GM12874 (cell line): ENCODE measurements at regions not wholly inside any gene's neighbourhood (a gene's known extent, or its start where the extent isn't known, plus 50 kb on each side); places are given as distances from the start of the nearest gene placed in this dataset.
A peak's percentile ranks its signal among the peaks of the same experiment; 100 is the strongest.

Source experiments
- TF ChIP-seq, protein P1 (sequence below): IDR thresholded peaks from 2 replicates; pipeline ENCODE4 v1.5.1; 2011; ENCODE audit warnings: low read depth, mild to moderate bottlenecking, control low read depth, low read length, moderate library complexity; ENCODE audit not compliant: insufficient read depth

- TF ChIP-seq, protein P1, sequence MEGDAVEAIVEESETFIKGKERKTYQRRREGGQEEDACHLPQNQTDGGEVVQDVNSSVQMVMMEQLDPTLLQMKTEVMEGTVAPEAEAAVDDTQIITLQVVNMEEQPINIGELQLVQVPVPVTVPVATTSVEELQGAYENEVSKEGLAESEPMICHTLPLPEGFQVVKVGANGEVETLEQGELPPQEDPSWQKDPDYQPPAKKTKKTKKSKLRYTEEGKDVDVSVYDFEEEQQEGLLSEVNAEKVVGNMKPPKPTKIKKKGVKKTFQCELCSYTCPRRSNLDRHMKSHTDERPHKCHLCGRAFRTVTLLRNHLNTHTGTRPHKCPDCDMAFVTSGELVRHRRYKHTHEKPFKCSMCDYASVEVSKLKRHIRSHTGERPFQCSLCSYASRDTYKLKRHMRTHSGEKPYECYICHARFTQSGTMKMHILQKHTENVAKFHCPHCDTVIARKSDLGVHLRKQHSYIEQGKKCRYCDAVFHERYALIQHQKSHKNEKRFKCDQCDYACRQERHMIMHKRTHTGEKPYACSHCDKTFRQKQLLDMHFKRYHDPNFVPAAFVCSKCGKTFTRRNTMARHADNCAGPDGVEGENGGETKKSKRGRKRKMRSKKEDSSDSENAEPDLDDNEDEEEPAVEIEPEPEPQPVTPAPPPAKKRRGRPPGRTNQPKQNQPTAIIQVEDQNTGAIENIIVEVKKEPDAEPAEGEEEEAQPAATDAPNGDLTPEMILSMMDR, result no peak
Measured at GRCh38 chr21:23951251-23951650, 1656.0 kb downstream of the MRPL39 start.

- TF ChIP-seq, protein P1, result no peak
Measured at GRCh38 chr21:23950344-23950743, 1656.9 kb downstream of the MRPL39 start.

DNA sequence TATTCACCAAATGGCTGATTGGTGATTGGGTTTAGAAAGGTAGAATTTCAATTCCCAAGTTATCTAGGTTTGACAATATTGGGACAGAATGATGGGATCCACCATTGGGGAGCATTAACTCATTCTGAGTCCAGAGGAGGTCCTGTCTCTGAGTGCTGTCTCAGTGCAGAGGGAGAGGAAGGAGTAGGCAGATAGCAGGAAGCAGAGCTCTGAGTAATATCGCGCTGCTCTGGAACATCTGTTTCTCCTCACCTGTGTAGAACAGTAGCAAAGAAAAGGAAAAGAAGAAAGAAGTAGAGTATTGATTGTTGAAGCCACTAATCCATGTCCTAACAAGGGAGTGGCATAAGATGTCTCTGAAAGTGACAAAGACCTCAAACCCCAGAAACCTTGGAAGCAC, 1657.8 kb downstream of the MRPL39 start:
- TF ChIP-seq, protein P1, result no peak

DNA sequence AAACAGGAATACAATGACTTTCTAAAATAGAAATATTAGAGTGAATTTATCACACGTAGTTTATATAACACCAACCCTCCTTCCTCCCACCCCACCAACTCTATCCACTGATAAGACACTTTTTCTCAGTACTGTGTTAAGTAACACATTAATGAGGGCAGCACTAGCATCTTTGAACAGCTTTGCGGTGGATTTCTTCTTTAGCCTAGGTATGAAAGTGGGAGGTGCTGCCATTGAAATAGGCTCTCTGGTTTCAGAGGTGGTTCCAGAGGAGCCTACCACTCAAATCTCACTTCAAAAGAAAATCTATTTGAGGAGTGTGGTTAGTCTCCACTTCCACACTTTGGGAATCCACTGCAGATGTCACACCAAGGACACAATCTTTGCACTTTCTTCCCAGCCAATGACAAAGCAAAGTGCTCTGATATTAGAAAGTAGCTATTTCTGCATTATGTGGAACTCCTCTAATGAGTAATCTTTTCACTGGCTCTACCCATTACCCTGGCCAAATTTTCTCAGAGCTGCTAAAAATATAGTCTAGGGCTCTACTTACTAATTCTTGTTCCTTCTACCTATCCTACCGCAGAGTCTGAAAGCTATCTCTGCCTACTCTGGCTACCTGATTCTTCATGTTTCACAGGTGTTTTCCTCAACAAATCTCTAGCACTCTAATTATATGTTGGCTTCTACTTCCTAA, 1667.8 kb downstream of the MRPL39 start:
- TF ChIP-seq, protein P1, result no peak

- TF ChIP-seq, protein P1, result no peak
Measured at GRCh38 chr21:23936991-23937390, 1670.3 kb downstream of the MRPL39 start.

- TF ChIP-seq, protein P1, result peak; percentile 41; the same call in 1 of the 2 replicates
Measured at GRCh38 chr21:23936224-23936623, 1671.1 kb downstream of the MRPL39 start.

DNA sequence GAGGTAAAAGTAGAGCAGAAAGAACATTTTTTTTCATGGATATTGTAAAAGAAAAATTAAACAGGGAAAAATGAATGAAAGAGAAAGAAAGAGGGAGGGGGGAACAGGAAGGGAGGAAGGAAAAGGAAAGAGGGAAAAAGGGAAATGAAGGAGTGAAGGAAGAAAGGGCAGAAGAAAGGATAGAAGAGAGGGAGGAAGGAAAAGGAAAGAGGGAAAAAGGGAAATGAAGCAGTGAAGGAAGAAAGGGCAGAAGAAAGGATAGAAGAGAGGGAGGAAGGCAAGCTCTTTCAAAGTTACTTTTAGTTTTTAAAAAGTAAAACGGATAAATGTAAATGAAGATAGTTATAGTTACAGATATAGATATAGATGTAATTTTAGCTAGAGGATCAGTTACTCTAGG, 1676.7 kb downstream of the MRPL39 start:
- TF ChIP-seq, protein P1, result no peak
